Endothelial cell of umbilical vein (primary cell): ENCODE measurements at regions not wholly inside any gene's neighbourhood (a gene's known extent, or its start where the extent isn't known, plus 50 kb on each side); places are given as distances from the start of the nearest gene placed in this dataset.

Source experiments
- BruUV-seq: library from RNA; stranded (reverse); fragments of 400-500 nt; replicated peaks from 2 replicates; lab custom pipeline; 2021; lab: Mats Ljungman, UMichigan
- CTCF ChIA-PET: fragments of 300-600, 350-600 bp; sonication (Branson Sonifier 250); formaldehyde crosslinking; loops from one replicate; lab custom pipeline; 2021; ENCODE audit warnings: antibody characterized with exemption, inconsistent platforms; lab: Charles Lee
- POLR2A ChIA-PET: fragments of 300-600, 350-600 bp; sonication (Branson Sonifier 250); formaldehyde crosslinking; loops from one replicate; lab custom pipeline; 2021; ENCODE audit warnings: antibody characterized with exemption, inconsistent platforms; lab: Charles Lee
- DNase-seq: peaks from one replicate; pipeline ENCODE4 v3.0.0-alpha.2; 2011; ENCODE audit warnings: low read depth, low spot score
- FAIRE-seq: peaks from 2 replicates; lab custom pipeline; 2011; peaks lifted over from hg19 to GRCh38; lab: Jason Lieb, UNC
- H2AFZ ChIP-seq: 2 replicates; pipeline ENCODE4 v1.6.0; 2012; ENCODE audit warnings: low read depth, low read length, control low read depth, inconsistent platforms
- H3K27ac ChIP-seq: 2 replicates; pipeline ENCODE4 v1.5.1; 2011; ENCODE audit warnings: low read depth, mild to moderate bottlenecking, control low read depth, low read length, moderate library complexity; ENCODE audit not compliant: insufficient read depth
- H3K27me3 ChIP-seq, 2 experiments: 2 replicates each; pipeline versions ENCODE4 v1.6.0 to v1.6.1; 2011; ENCODE audit warnings: low read length in 2 of 2, mixed read lengths in 1 of 2; ENCODE audit not compliant: control insufficient read depth in 2 of 2, insufficient read depth in 2 of 2
- H3K36me3 ChIP-seq, 2 experiments: 2 replicates in 1 of 2; 3 replicates in 1 of 2; pipeline ENCODE4 v1.5.1; 2011; ENCODE audit warnings: low read length in 2 of 2, mild to moderate bottlenecking in 1 of 2, moderate library complexity in 1 of 2; ENCODE audit not compliant: control insufficient read depth in 2 of 2, insufficient read depth in 2 of 2; ENCODE audit errors: extremely low read depth in 1 of 2
- H3K4me1 ChIP-seq: 3 replicates; pipeline ENCODE4 v1.5.1; 2011; ENCODE audit warnings: mild to moderate bottlenecking, low read length; ENCODE audit not compliant: control insufficient read depth, insufficient read depth; ENCODE audit errors: extremely low read depth
- H3K4me2 ChIP-seq: 2 replicates; pipeline ENCODE4 v1.6.1; 2011; ENCODE audit warnings: low read length, control low read depth, mixed read lengths; ENCODE audit not compliant: insufficient read depth
- H3K4me3 ChIP-seq, 3 experiments: fragments of 200-600 bp in 1 of 3; sonication (generic), shearing (Covaris generic) in 1 of 3; replicated peaks in 1 of 3; 2 replicates each; pipeline ENCODE4 v1.5.1; 2011 to 2016; ENCODE audit warnings: control low read depth in 3 of 3, low read length in 3 of 3, mild to moderate bottlenecking in 2 of 3, inconsistent platforms in 1 of 3, low read depth in 1 of 3, moderate library complexity in 1 of 3; ENCODE audit not compliant: insufficient read depth in 1 of 3
- H3K79me2 ChIP-seq: 2 replicates; pipeline ENCODE4 v1.6.0; 2012; ENCODE audit warnings: low read length, inconsistent platforms; ENCODE audit not compliant: control insufficient read depth, insufficient read depth
- H3K9ac ChIP-seq: replicated peaks from 2 replicates; pipeline ENCODE3; 2011; ENCODE audit warnings: low read length, control low read depth; ENCODE audit not compliant: insufficient read depth; ENCODE audit errors: extremely low read depth
- H3K9me1 ChIP-seq: replicated peaks from 3 replicates; pipeline ENCODE4 v1.6.0; 2011; ENCODE audit warnings: mild to moderate bottlenecking, low read length; ENCODE audit not compliant: control insufficient read depth, insufficient read depth; ENCODE audit errors: extremely low read depth
- H3K9me3 ChIP-seq: replicated peaks from 2 replicates; pipeline ENCODE4 v1.5.1; 2012; ENCODE audit warnings: low read length, inconsistent platforms; ENCODE audit not compliant: control insufficient read depth, insufficient read depth
- H4K20me1 ChIP-seq: replicated peaks from 2 replicates; pipeline ENCODE3; 2011; ENCODE audit warnings: mild to moderate bottlenecking, low read length; ENCODE audit not compliant: control insufficient read depth, insufficient read depth; ENCODE audit errors: extremely low read depth
- CTCF ChIP-seq, 2 donors: IDR thresholded peaks; 1 replicate in 1 of 2; 2 replicates in 1 of 2; pipeline ENCODE4 v1.5.1; 2011; ENCODE audit warnings: low read length in 2 of 2, mild to moderate bottlenecking in 2 of 2, moderate library complexity in 2 of 2, control low read depth in 1 of 2, inconsistent platforms in 1 of 2, low read depth in 1 of 2; ENCODE audit not compliant: insufficient read depth in 1 of 2; ENCODE audit errors: extremely low read depth in 1 of 2
- FOS ChIP-seq: IDR thresholded peaks from 2 replicates; pipeline ENCODE4 v1.6.1; 2011; ENCODE audit warnings: mild to moderate bottlenecking, low read length, moderate library complexity, borderline replicate concordance; ENCODE audit not compliant: insufficient read depth
- GATA2 ChIP-seq: IDR thresholded peaks from 2 replicates; pipeline ENCODE4 v1.7.0; 2011; ENCODE audit warnings: low read depth, mild to moderate bottlenecking, moderate library complexity, mixed read lengths, low read length; ENCODE audit not compliant: insufficient read length, insufficient read depth
- JUN ChIP-seq: IDR thresholded peaks from 2 replicates; pipeline ENCODE4 v1.6.1; 2011; ENCODE audit warnings: borderline replicate concordance, low read depth; ENCODE audit not compliant: insufficient read length, insufficient read depth
- MYC ChIP-seq: IDR thresholded peaks from one replicate; pipeline ENCODE4 v1.6.1; 2011; ENCODE audit warnings: mild to moderate bottlenecking, low read depth, low read length
- POLR2AphosphoS5 ChIP-seq: IDR thresholded peaks from 2 replicates; pipeline ENCODE4 v1.6.1; 2012; ENCODE audit warnings: low read depth, mild to moderate bottlenecking, control low read depth, low read length, moderate library complexity; ENCODE audit not compliant: insufficient read depth
- dilution Hi-C: fragments of 300-500 bp; cut with MboI; formaldehyde crosslinking; loops from one replicate; pipeline ENCODE4 v1.15.0; 2019; ENCODE audit warnings: low sequenced_read_pairs; ENCODE audit not compliant: extremely low pct_ligation_motif_present
- intact Hi-C: fragments of 100-400 bp; cut with micrococcal nuclease; formaldehyde crosslinking; loops from one replicate; pipeline ENCODE4 v1.10.0; 2022
- TF ChIP-seq, protein P1 (sequence below): IDR thresholded peaks from 2 replicates; pipeline ENCODE4 v1.6.1; 2011; ENCODE audit not compliant: insufficient read depth, insufficient read length

GRCh38 chr5:143558048-143558447 lies 154.6 kb upstream of the NR3C1 start:
- Histone ChIP-seq H3K27ac (no peak overlapping the region), H3K4me2 (no peak overlapping the region), H3K79me2 (no peaks in the 10 kb centered on the region), H3K36me3 (no peaks in the 10 kb centered on the region), H3K9me1 (no peaks in the 10 kb centered on the region), H4K20me1 (no peaks in the 10 kb centered on the region), H3K4me3 (no peak overlapping the region), H3K27me3 (no peaks in the 10 kb centered on the region), H3K9ac (no peak overlapping the region), H2AFZ (no peak overlapping the region), H3K9me3 (no peaks in the 10 kb centered on the region), H3K4me1 (peaks cover 1% of the 10 kb centered on the region)
- dilution Hi-C loops: no loop called here
- intact Hi-C loops: no loop called here
- no peak for DNase-seq
- ChIA-PET POLR2A (no interaction called here), CTCF (interaction anchor here (1.1 kb wide), 1 partner anchor 8 kb away, joined by 3 read pairs; no protein-coding TSS in a partner anchor)
- FAIRE-seq: no peak
- no TSS peak for BruUV-seq
- TF ChIP-seq JUN (no peak), GATA2 (no peak), POLR2AphosphoS5 (no peak), FOS (no peak), MYC (no peak)
- TF ChIP-seq, protein P1, sequence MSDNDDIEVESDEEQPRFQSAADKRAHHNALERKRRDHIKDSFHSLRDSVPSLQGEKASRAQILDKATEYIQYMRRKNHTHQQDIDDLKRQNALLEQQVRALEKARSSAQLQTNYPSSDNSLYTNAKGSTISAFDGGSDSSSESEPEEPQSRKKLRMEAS: no peak

DNA sequence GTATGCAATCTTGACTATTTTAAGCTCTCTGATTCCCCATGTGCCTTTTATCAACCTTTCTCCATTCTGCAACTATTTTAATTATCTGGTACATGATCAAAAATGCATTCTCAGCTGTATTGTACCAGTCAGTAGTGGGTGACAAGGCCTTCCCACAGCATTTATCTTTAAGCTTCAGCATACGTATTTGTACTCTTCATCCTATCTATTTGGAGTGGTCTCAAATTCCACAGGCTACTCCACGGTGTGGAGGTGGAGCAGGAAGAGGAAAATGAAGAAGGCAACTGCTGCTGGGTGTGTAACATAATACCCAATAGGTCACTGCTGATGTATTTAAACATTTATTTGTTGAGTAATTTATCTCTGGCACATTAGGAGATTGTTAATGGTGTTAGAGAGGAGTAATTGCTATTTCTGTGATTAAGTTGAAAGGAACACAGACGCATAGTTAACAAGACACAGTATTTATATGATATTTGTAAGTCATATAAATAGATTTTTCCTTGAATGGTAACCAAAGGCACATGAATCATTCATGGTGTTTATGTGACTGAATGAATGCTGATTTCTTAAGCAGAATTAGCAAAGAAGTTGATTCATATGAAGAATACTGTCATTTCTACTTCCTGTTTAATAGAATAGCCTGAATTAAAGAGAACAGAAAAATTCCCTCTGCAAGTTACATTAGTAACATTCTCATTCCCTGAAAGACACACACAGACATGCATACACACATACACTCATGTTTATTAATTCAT lies 153.8 kb upstream of the NR3C1 start:
- Histone ChIP-seq H4K20me1 (no peaks in the 10 kb centered on the region), H3K4me2 (no peak overlapping the region), H3K9ac (no peak overlapping the region), H3K27me3 (no peaks in the 10 kb centered on the region), H3K9me1 (no peaks in the 10 kb centered on the region), H3K79me2 (no peaks in the 10 kb centered on the region), H3K9me3 (no peaks in the 10 kb centered on the region), H2AFZ (no peak overlapping the region), H3K4me1 (no peaks in the 10 kb centered on the region), H3K36me3 (no peaks in the 10 kb centered on the region), H3K4me3 (no peak overlapping the region), H3K27ac (no peak overlapping the region)
- POLR2A ChIA-PET: no interaction called here
- CTCF ChIA-PET: no interaction called here
- intact Hi-C loops: no loop called here
- dilution Hi-C loops: no loop called here
- DNase-seq: no peak
- TF ChIP-seq CTCF (IDR thresholded peaks at IDR 0.05; ENCODE audit: extremely low read depth in 1 of 2, insufficient read depth in 1 of 2, low read depth in 1 of 2, low read length in 2 of 2): no peak
- peak; percentile 8 for TF ChIP-seq FOS
- BruUV-seq: no TSS peak
- FAIRE-seq: no peak
